ENCODE measurements at regions not wholly inside any gene's neighbourhood (a gene's known extent, or its start where the extent isn't known, plus 50 kb on each side); places are given as distances from the start of the nearest gene placed in this dataset.

- ChIA-PET POLR2A (no interaction called here), CTCF (interaction anchor here (1.0 to 1.5 kb wide), 2 partner anchors 11 kb away, joined by 4 to 5 read pairs; no protein-coding TSS in a partner anchor)
- DNase-seq (ENCODE audit: extremely low spot score) = no peak
- TF ChIP-seq, protein P1, sequence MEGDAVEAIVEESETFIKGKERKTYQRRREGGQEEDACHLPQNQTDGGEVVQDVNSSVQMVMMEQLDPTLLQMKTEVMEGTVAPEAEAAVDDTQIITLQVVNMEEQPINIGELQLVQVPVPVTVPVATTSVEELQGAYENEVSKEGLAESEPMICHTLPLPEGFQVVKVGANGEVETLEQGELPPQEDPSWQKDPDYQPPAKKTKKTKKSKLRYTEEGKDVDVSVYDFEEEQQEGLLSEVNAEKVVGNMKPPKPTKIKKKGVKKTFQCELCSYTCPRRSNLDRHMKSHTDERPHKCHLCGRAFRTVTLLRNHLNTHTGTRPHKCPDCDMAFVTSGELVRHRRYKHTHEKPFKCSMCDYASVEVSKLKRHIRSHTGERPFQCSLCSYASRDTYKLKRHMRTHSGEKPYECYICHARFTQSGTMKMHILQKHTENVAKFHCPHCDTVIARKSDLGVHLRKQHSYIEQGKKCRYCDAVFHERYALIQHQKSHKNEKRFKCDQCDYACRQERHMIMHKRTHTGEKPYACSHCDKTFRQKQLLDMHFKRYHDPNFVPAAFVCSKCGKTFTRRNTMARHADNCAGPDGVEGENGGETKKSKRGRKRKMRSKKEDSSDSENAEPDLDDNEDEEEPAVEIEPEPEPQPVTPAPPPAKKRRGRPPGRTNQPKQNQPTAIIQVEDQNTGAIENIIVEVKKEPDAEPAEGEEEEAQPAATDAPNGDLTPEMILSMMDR (IDR thresholded peaks at IDR 0.05; ENCODE audit: control extremely low read depth, extremely low read depth, low read depth, missing control alignments) = no peak
Observed at GRCh38 chr10:10798102-10798863, 219.4 kb upstream of the CELF2 start.

DNA sequence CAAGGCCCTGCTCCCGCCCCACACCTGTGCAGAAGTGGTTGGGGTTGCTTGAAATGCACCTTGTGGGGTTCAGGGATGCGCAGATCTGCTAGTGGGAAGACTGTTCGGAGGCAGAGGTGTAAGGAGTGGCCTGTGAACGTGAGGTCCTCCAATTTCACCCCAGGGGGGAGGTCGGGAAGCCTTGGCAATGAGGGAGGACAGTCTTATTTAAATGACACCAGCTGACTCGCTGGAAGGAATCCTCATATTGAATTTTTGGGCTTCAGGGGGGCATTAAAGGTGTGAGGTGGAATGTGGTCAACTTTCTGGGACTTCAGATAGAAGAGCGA, 218.8 kb upstream of the CELF2 start:
- CTCF ChIA-PET = no interaction called here
- no peak for DNase-seq (ENCODE audit: extremely low spot score)
- POLR2A ChIA-PET = no interaction called here
- TF ChIP-seq, protein P1 (IDR thresholded peaks at IDR 0.05; ENCODE audit: control extremely low read depth, extremely low read depth, low read depth, missing control alignments) = no peak

DNA sequence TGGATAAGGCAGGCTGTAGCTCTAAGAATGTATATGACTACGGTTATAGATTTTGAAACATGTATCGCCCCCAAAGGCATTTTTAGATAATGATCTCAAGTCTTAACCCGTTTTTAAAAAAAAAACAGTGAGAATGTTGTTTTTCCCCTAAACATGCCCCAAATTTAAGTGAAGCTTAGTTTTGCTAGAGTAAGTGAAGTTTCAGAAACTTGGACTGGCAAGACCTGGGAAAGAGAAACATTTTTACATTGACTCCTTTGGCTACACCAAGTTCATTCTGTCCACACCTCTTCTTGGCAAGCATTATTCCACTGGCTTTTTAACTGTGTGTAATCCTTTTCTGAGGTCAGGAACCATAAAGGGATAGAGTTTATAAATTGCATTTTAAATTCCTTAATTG, 216.7 kb upstream of the CELF2 start:
- CTCF ChIA-PET = no interaction called here
- no peak for DNase-seq (ENCODE audit: extremely low spot score)
- TF ChIP-seq, protein P1 (IDR thresholded peaks at IDR 0.05; ENCODE audit: control extremely low read depth, extremely low read depth, low read depth, missing control alignments) = no peak
- POLR2A ChIA-PET = no interaction called here

- ChIA-PET POLR2A (no interaction called here), CTCF (interaction anchor here (1.3 kb wide), 1 partner anchor 16 kb away, joined by 3 read pairs; no protein-coding TSS in a partner anchor)
- DNase-seq (ENCODE audit: extremely low spot score) = no peak
- TF ChIP-seq, protein P1 (IDR thresholded peaks at IDR 0.05; ENCODE audit: control extremely low read depth, extremely low read depth, low read depth, missing control alignments) = no peak
Observed at GRCh38 chr10:10803278-10803677, 214.4 kb upstream of the CELF2 start.

GRCh38 chr10:10804061-10804460, 213.6 kb upstream of the CELF2 start:
- POLR2A ChIA-PET = no interaction called here

GRCh38 chr10:10804998-10805740, 212.5 kb upstream of the CELF2 start:
- CTCF ChIA-PET = interaction anchor here (0.7 to 1.1 kb wide), 2 partner anchors 9 to 18 kb away, joined by 3 to 4 read pairs; no protein-coding TSS in a partner anchor

More at GRCh38 chr10:10804061-10804460, 213.6 kb upstream of the CELF2 start:
- TF ChIP-seq, protein P1 (IDR thresholded peaks at IDR 0.05; ENCODE audit: control extremely low read depth, extremely low read depth, low read depth, missing control alignments) = no peak
- no peak for DNase-seq (ENCODE audit: extremely low spot score)
- CTCF ChIA-PET = interaction anchor here (1.3 kb wide), 1 partner anchor 17 kb away, joined by 3 read pairs; no protein-coding TSS in a partner anchor

More at GRCh38 chr10:10804998-10805740, 212.5 kb upstream of the CELF2 start:
- TF ChIP-seq, protein P1 (IDR thresholded peaks at IDR 0.05; ENCODE audit: control extremely low read depth, extremely low read depth, low read depth, missing control alignments) = no peak
- POLR2A ChIA-PET = no interaction called here
- no peak for DNase-seq (ENCODE audit: extremely low spot score)
